ENCODE measurements at regions not wholly inside any gene's neighbourhood (a gene's known extent, or its start where the extent isn't known, plus 50 kb on each side); places are given as distances from the start of the nearest gene placed in this dataset.

DNA sequence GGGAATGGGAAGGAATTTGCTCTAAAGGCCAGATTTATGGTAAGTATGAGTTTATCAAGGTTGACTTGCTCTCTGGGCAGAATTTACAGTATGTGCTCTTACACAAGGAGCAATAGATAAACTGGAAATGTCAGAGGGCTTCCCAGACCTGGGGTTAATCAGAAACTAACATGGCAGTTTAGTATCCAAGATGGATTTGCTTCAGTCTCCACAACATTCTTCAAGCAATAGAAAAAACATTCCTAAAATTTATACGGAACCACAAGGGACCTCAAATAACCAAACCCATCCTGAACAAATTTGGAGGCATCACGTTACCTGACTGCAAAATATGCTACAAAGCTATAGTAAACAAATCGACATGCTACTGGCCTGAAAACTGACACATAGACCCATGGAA is 606.7 kb upstream of the CHRM3 start:
- Histone ChIP-seq H3K36me3 (no peaks in the 10 kb centered on the region), H3K27ac (no peak overlapping the region), H3K4me3 (no peak overlapping the region), H3K4me1 (no peaks in the 10 kb centered on the region), H3K9me3 (no peaks in the 10 kb centered on the region), H3K27me3 (no peaks in the 10 kb centered on the region)
- WGBS, 2 donors (ENCODE audit: low coverage in 1 of 2) = 94% methylated on average over 3 of the region's 3 CpGs; no CpG with 5 or more reads in 1 of the 2 donors
- no peak for ATAC-seq
- TF ChIP-seq, protein P1, sequence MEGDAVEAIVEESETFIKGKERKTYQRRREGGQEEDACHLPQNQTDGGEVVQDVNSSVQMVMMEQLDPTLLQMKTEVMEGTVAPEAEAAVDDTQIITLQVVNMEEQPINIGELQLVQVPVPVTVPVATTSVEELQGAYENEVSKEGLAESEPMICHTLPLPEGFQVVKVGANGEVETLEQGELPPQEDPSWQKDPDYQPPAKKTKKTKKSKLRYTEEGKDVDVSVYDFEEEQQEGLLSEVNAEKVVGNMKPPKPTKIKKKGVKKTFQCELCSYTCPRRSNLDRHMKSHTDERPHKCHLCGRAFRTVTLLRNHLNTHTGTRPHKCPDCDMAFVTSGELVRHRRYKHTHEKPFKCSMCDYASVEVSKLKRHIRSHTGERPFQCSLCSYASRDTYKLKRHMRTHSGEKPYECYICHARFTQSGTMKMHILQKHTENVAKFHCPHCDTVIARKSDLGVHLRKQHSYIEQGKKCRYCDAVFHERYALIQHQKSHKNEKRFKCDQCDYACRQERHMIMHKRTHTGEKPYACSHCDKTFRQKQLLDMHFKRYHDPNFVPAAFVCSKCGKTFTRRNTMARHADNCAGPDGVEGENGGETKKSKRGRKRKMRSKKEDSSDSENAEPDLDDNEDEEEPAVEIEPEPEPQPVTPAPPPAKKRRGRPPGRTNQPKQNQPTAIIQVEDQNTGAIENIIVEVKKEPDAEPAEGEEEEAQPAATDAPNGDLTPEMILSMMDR (IDR thresholded peaks at IDR 0.05) = no peak
- TF ChIP-seq POLR2AphosphoS5 (IDR thresholded peaks at IDR 0.05) (no peak), POLR2A (IDR thresholded peaks at IDR 0.05) (no peak)

DNA sequence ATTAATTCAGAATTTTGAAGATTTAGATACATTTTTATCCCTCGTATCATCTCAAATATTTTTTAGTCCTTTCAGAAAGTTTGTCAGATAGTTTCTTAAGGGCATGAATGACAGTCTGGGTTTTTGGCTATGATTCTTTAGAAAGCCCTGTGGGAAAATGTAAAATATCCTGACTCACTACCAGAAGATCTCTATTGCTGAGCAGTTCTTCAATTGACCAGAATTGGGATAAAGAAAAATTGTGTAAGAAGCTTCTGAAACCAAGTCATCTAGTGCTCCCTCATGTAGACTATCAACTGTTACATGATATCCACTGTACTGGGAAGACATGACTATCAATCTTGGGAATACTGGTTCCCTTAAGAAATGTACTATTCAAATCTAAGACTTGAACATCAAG is 608.3 kb upstream of the CHRM3 start:
- Histone ChIP-seq H3K27ac (no peak overlapping the region), H3K9me3 (no peaks in the 10 kb centered on the region), H3K4me3 (no peak overlapping the region), H3K4me1 (no peaks in the 10 kb centered on the region), H3K27me3 (no peaks in the 10 kb centered on the region), H3K36me3 (no peaks in the 10 kb centered on the region)
- ATAC-seq = no peak
- WGBS, 2 donors (ENCODE audit: low coverage in 1 of 2) = 75 to 100% methylated on average over 1 of the region's 1 CpG
- TF ChIP-seq POLR2A (IDR thresholded peaks at IDR 0.05) (no peak), EP300 (IDR thresholded peaks at IDR 0.05) (no peak), POLR2AphosphoS5 (IDR thresholded peaks at IDR 0.05) (no peak)
- TF ChIP-seq, protein P1 (IDR thresholded peaks at IDR 0.05) = no peak

DNA sequence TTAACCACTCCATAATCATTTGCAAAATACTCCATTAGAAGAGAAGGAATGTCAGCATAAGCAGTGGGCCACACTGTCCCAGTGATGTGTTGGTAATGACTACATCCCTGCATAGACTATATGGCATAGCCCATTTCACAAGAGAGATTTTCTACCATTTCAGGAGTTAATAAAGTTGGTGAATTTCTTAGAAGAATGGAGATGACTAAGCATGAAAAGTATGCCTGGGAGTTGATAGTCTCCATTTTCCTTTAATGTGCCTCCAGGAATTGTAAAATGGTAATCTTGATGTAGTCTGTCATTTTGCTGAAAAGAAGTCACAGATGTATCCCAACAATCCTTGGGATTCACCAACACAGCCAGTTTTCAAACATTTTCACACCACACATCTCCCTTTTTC is 608.8 kb upstream of the CHRM3 start:
- Histone ChIP-seq H3K27me3 (no peaks in the 10 kb centered on the region), H3K4me1 (no peaks in the 10 kb centered on the region), H3K27ac (no peak overlapping the region), H3K9me3 (no peaks in the 10 kb centered on the region), H3K36me3 (no peaks in the 10 kb centered on the region), H3K4me3 (no peak overlapping the region)
- ATAC-seq = no peak
- TF ChIP-seq EP300 (IDR thresholded peaks at IDR 0.05) (no peak), POLR2AphosphoS5 (IDR thresholded peaks at IDR 0.05) (no peak), POLR2A (IDR thresholded peaks at IDR 0.05) (no peak)
- TF ChIP-seq, protein P1 (IDR thresholded peaks at IDR 0.05) = no peak

DNA sequence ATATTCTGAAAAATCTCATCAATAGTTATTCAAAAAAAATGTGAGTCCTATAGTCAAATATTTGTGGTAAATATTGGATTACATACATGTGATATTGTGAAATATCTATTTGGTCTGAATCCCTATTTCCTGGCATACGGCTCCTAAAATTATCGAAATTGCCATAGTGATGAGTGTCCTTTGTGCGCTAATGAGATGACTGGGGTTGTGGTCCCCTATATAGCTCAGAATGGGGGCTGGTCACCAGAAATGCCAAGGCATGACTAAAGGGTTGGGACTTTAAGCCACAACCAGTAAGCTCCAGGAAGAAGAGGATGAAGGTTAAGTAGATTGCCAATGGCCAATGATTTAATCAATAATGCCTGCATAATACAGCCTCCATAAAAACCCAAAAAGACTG is 610.2 kb upstream of the CHRM3 start:
- WGBS, 2 donors (ENCODE audit: low coverage in 1 of 2) = 100% methylated on average over 3 of the region's 3 CpGs

DNA sequence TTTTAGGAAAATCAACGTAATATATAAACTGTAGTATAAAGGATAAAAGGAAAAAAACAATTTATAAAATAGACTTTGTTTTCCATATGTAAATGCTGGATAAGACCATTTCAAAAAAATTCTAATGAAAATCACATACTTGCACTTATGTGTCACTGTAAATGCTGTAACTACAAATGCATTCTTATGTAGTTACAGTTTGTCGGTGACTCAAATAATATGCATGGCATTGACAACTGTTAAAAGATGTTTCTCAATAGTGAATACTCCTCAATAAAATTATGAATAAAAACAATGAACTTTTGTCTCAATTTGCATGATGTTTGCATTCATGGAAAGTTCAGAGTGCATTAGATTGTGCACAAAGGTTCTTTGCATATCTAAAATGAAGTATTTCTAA is 614.0 kb upstream of the CHRM3 start:
- Histone ChIP-seq H3K9me3 (no peaks in the 10 kb centered on the region), H3K4me1 (no peaks in the 10 kb centered on the region), H3K27ac (no peak overlapping the region), H3K4me3 (no peak overlapping the region), H3K27me3 (no peaks in the 10 kb centered on the region), H3K36me3 (no peaks in the 10 kb centered on the region)
- TF ChIP-seq EP300 (IDR thresholded peaks at IDR 0.05) (no peak), POLR2A (IDR thresholded peaks at IDR 0.05) (no peak), POLR2AphosphoS5 (IDR thresholded peaks at IDR 0.05) (no peak)
- TF ChIP-seq, protein P1 (IDR thresholded peaks at IDR 0.05) = no peak
- WGBS, 2 donors (ENCODE audit: low coverage in 1 of 2) = 77 to 96% methylated on average over 2 of the region's 2 CpGs
- ATAC-seq = no peak

More for the DNA sequence above, 610.2 kb upstream of the CHRM3 start:
- ATAC-seq = no peak
- Histone ChIP-seq H3K27ac (no peak overlapping the region), H3K27me3 (no peaks in the 10 kb centered on the region), H3K4me1 (no peaks in the 10 kb centered on the region), H3K36me3 (no peaks in the 10 kb centered on the region), H3K9me3 (no peaks in the 10 kb centered on the region), H3K4me3 (no peak overlapping the region)
- TF ChIP-seq EP300 (IDR thresholded peaks at IDR 0.05) = no peak
- no peak for TF ChIP-seq POLR2A (IDR thresholded peaks at IDR 0.05)
- TF ChIP-seq, protein P1 (IDR thresholded peaks at IDR 0.05) = no peak
- no peak for TF ChIP-seq POLR2AphosphoS5 (IDR thresholded peaks at IDR 0.05)
